Right renal pelvis (tissue), 4 donors: ENCODE measurements at regions not wholly inside any gene's neighbourhood (a gene's known extent, or its start where the extent isn't known, plus 50 kb on each side); places are given as distances from the start of the nearest gene placed in this dataset.
A peak's percentile ranks its signal among the peaks of the same experiment; 100 is the strongest.
"Not testable (repeated sequence)": the region's sequence is repeated elsewhere in the genome, so short reads cannot be mapped to it uniquely, and the experiment has no call there.

Experiments
- DNase-seq, 4 donors: peaks; one replicate each; pipeline ENCODE4 v3.0.0-alpha.2; 2013; ENCODE audit warnings: low read depth in 4 of 4, low spot score in 3 of 4, missing footprints in 1 of 4

DNA sequence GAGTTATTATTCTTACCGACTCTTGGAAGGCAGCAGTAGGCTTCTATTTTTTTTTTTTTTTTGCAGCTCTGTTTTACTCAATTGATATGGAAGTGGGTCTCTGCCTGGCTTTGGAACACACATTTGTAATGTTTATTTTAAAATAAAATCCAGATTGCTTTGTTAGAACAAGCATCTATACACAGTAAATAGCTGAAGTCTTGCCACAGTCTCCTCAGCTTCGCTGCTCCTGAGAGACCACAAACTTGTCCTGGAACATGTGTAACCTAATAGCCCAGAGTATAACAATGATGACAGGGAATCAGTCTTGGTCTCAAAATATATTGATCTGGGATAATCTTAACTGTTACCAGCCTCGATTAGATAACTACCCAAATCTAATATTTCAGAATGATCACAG is 299.8 kb upstream of the NOX3 start:
- DNase-seq: no peak

DNA sequence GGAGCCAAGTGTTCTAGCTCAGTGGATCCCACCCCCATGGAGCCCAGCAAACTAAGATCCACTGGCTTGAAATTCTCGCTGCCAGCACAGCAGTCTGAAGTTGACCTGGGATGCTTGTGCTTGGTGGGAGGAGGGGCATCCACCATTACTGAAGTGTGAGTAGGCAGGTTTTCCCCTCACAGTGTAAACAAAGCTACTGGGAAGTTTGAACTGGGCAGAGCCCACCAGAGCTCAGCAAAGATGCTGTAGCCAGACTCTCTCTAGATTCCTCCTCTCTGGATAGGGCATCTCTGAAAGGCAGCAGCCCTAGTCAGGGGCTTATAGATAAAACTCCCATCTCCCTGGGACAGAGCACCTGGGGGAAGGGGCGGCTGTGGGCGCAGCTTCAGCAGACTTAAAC is 293.1 kb upstream of the NOX3 start:
- not testable (repeated sequence) for DNase-seq

- no peak for DNase-seq
Measured at GRCh38 chr6:155747491-155747890, 291.9 kb upstream of the NOX3 start.

DNA sequence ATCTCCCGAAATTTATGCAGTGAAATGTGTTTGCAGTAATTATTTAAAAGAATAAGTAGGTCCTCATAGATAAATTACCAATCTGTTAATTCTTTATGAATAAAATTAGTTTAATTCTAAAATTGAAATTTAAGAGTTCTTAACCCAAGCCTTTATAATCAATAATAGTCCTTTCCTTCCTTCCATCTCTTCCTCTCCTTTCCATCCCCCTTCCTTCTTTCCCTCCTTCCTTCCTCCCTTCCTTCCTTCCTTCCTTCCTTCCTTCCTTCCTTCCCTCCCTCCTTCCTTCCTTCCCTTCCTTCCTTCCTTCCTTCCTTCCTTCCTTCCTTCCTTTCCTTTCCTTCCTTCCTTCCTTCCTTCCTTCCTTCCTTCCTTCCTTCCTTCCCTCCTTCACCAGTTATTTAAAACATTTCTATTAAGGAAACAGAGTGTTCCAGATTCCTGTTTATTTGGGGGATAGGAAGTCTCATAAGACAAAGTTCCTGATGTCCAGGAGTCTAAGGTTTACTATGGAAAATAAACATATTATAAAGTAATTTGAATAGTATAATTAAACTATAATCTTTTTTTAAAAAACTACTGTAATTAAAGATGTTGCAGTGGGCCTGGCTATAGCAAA is 285.3 kb upstream of the NOX3 start:
- DNase-seq: no peak

DNA sequence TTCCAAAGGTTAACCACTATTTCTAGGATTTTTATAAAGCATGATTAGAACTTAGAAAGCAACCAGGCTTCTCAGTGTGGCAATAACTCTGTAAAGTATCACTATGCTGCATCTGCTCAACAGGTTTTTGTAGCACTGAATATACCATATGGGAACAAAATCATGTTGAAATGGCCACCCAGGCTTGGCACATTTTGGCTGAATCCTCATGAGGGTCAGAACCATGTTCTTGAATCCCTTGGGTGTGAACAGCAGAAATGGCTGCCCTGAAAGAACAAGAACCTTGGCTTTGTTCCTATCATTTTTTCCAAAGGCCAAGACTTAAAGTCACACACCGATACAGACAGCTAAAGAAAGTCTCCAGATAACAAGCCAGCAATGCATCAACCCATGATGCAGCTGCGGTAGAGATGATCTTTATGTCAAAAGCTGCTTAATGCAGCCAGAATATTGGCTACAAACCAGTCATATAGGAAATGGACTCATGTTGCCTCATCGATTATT is 283.0 kb upstream of the NOX3 start:
- DNase-seq: no peak

DNA sequence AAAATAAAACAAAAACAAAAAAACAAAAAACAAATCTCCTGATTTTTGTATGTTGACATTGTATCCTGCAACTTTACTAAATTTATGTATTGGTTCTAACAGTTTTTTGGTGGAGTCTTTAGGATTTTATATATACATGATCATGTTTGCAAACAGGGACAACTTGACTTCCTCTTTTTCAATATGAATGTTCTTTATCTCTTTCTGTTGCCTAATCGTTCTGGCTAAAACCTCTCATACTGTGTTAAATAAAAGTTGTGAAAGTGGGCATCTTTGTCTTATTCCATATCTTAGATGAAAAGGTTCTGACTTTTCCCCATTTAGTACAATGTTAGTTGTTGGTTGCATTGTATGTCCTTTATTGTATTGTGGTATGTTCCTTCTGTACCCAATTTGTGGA is 261.7 kb upstream of the NOX3 start:
- DNase-seq: no peak

- no peak for DNase-seq
Measured at GRCh38 chr6:155710704-155711103, 255.1 kb upstream of the NOX3 start.

DNA sequence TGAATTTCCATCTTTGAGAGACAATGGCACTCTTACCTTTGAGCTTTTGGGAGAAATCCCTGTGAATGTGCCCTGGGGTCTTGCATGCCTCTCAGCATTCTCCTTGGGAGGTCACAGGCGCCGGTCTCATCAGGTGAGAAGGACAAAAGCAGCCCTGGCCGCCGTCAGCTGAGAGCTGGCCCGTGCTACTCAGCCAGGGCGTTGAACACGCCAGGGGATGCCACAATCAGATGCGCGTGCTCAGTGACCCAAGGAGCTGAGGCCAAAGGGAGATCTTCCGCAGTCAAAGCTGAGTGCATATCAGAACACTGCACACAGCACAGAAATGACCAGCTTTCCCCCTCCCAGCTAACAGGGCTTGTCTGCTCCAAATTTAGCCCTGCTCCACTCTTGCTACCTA is 253.6 kb upstream of the NOX3 start:
- DNase-seq: no peak

DNA sequence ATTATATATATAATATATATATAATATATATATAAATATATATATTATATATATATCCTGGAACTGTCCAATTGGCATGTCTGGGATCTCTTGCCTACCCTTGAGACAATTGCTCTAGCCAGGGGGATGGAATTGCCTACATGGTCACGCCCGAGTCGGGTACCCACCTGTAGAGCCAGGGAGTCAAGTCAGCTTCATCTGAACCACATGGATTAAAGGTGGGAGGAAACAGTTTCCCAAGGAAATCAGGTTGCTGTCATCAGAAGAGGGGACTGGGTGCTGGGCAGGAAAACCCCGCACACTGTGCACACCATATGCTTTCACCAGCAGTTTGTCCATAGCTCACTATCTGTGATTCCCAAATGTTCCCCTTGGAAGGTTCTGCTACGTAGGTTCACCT is 252.5 kb upstream of the NOX3 start:
- no peak for DNase-seq

GRCh38 chr6:155706806-155707205 is 251.2 kb upstream of the NOX3 start:
- no peak for DNase-seq

DNA sequence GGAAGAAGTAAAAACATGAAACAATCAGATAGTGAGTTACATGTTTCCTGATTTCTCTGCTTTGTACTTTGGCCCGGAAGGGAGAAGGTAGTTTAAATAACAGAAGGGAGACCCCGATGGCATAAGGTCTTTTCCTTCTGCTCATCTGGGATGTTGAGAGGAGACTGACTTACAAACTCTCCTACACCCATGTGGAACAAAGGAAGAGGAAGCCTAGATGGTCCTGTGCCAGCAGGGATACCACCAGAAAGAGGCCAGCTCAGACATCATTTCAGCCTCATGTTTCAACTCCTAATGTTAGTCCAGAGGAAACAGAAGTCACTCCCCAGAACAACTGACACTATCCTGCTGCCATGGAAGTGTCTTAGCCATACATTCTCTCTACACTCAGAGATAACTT is 250.7 kb upstream of the NOX3 start:
- no peak for DNase-seq

DNA sequence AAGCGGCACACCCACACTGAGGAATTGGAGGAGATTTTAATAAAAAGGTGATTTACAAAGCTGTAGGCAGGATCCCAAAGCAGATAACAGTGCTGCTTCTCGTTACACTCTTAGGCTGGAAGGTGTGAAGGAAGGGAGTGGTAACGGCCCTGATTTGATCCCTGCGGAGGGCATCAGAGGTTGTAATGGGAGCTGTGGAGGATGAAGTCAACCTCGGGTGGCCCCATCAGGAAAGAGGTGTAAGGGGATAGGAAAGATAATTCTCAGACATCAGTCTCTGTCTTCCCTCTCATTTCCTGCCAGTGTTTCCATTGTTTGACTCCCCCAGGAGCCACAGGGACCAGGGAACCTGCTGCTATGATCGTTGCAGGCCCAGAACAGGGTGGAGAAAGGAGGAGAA is 245.7 kb upstream of the NOX3 start:
- no peak for DNase-seq

- DNase-seq: no peak
Measured at GRCh38 chr6:155695495-155695894, 239.9 kb upstream of the NOX3 start.

- no peak for DNase-seq
Measured at GRCh38 chr6:155694419-155694790, 238.8 kb upstream of the NOX3 start.

DNA sequence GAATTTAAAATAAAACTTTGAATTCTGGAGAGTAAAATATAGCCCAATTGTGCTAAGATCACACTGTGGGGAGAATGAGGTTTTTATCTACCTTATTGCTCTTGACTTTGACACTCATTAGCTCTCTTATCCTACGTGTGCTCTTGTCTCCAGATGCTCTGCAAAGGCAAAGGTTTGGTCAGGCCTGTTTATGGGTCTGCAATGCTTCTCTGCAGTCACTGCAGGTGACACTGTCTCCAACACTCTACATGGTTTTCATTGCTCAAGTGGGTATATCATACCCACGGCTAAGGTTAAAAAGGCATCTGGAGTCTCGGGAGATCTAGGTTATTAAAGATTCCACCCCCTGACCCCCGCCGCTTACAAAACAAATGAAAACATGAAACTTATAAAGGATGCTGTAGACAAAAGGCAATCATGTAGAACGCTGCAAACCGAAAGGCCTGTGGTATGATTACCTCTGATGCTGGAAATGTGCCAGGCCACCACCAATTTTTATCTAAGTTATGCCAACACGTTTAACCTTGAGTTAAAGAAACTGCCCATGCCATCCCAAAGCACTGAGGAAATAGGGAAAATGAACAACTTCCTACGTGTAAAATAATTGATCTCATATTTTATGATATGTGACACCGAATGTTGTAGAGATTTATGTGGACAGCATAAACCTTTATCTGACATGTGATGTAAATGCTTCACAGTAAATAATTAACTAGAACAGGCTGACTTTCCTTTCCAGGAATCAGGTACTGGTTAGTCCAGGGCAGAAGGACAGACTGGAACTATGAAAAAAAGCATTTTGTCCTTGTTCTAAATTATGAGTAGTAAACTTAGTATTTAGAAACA is 238.2 kb upstream of the NOX3 start:
- DNase-seq: peak in 2 of 4 donors; percentile 34 to 42

DNA sequence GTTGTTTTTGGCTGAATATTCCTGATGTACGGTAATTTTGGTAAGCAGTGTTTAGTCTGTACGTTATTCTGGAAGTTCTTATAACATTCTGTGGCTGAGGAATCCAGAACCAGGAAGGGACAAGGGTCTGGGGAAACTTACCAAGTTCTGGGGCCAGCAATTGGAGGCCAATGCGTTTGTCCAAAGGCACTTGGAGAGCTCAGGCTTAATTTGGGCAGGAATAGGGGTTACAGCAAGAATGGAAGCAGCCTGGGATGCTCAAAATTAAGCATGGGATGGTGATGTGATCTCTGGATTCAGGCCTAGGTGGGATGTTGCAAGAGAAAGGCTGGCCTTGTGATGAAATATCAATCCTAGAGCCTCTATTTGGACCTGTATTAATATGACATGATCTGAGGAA is 235.2 kb upstream of the NOX3 start:
- no peak for DNase-seq

DNA sequence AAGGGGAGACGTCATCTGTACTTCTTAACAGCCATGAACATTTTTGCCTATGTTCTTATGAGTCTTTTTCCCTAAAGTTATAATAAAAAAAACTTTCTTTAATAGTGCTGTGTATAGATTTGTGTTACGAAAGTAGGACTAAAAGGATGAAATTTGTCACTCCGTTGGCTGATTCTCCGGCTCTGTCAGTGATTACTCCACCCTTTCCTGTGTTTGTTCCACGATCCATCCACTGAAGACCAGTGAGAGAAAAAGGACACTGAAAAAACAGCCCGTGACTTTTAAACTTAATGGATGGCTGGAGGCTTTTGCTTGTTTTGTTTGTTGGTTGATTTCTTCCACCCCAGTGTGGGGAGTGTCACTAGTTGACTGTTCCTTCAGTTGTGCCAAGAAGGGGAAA is 232.0 kb upstream of the NOX3 start:
- DNase-seq: no peak

GRCh38 chr6:155684416-155685196 is 229.0 kb upstream of the NOX3 start:
- DNase-seq: no peak

GRCh38 chr6:155678361-155678760 is 222.7 kb upstream of the NOX3 start:
- no peak for DNase-seq

- no peak for DNase-seq
Measured at GRCh38 chr6:155676346-155676745, 220.7 kb upstream of the NOX3 start.

GRCh38 chr6:155670655-155671054 is 215.0 kb upstream of the NOX3 start:
- DNase-seq: no peak
